Mammary epithelial cell (primary cell): ENCODE measurements at regions not wholly inside any gene's neighbourhood (a gene's known extent, or its start where the extent isn't known, plus 50 kb on each side); places are given as distances from the start of the nearest gene placed in this dataset.

Source experiments
- CTCF ChIP-seq, 2 donors: IDR thresholded peaks in 1 of 2; conservative IDR thresholded peaks in 1 of 2; 2 replicates each; pipeline ENCODE4 v1.5.1; 2011 to 2012; ENCODE audit warnings: inconsistent platforms in 2 of 2, low read length in 2 of 2, mild to moderate bottlenecking in 2 of 2, control low read depth in 1 of 2, low read depth in 1 of 2; ENCODE audit not compliant: insufficient read depth in 1 of 2; ENCODE audit errors: extremely low read depth in 1 of 2
- EZH2 ChIP-seq: IDR thresholded peaks from 2 replicates; pipeline ENCODE4 v1.6.1; 2012; ENCODE audit warnings: low read length, inconsistent platforms, borderline replicate concordance

- TF ChIP-seq CTCF (conservative IDR thresholded peaks at IDR 0.05 in 1 of 2, IDR thresholded peaks at IDR 0.05 in 1 of 2; ENCODE audit: extremely low read depth in 1 of 2, insufficient read depth in 1 of 2, low read depth in 1 of 2, low read length in 2 of 2) (no peak), EZH2 (no peak)
These were observed 335.0 kb downstream of the TGFB2 start for GRCh38 chr1:218679988-218680748.
